Panc1 (cell line): ENCODE measurements at regions not wholly inside any gene's neighbourhood (a gene's known extent, or its start where the extent isn't known, plus 50 kb on each side); places are given as distances from the start of the nearest gene placed in this dataset.

Experiments
- ATAC-seq: fragments of 200-7000 bp; cut with Tn5 transposase; 2 replicates; pipeline ENCODE4 v1.9.1; 2020; ENCODE audit warnings: mild to moderate bottlenecking, moderate library complexity
- BruUV-seq: library from RNA; stranded (reverse); fragments of 400-500 nt; replicated peaks from 2 replicates; lab custom pipeline; 2021; lab: Mats Ljungman, UMichigan
- CTCF ChIA-PET: fragments of 300-600 bp; sonication (Branson Sonifier 250); formaldehyde crosslinking; loops from one replicate; lab custom pipeline; 2022; ENCODE audit warnings: antibody characterized with exemption; lab: Charles Lee
- POLR2A ChIA-PET: fragments of 300-600 bp; sonication (Branson Sonifier 250); formaldehyde crosslinking; loops from one replicate; lab custom pipeline; 2022; ENCODE audit warnings: antibody characterized with exemption; lab: Charles Lee
- DNase-seq: peaks from one replicate; pipeline ENCODE4 v3.0.0-alpha.2; 2010; ENCODE audit warnings: low read depth, low spot score
- H3K27ac ChIP-seq: 2 replicates; pipeline ENCODE4 v1.5.1; 2011; ENCODE audit warnings: mild to moderate bottlenecking, low read length, inconsistent platforms
- H3K27me3 ChIP-seq: fragments of 200-500 bp; sonication (Bioruptor generic); 2 replicates; pipeline ENCODE4 v1.6.0; 2014; ENCODE audit warnings: low read length, inconsistent platforms; ENCODE audit not compliant: control insufficient read depth, insufficient read depth
- H3K36me3 ChIP-seq: fragments of 200-500 bp; sonication (Bioruptor generic); 2 replicates; pipeline ENCODE4 v1.5.1; 2014; ENCODE audit warnings: inconsistent platforms, mild to moderate bottlenecking, low read length, moderate library complexity; ENCODE audit not compliant: control insufficient read depth, insufficient read depth
- H3K4me1 ChIP-seq: 2 replicates; pipeline ENCODE4 v1.5.1; 2011; ENCODE audit warnings: inconsistent platforms, mild to moderate bottlenecking, low read length, moderate library complexity; ENCODE audit not compliant: control insufficient read depth, insufficient read depth
- H3K4me3 ChIP-seq, 2 experiments: 2 replicates each; pipeline ENCODE4 v1.5.1; 2011 to 2012; ENCODE audit warnings: low read depth in 2 of 2, low read length in 2 of 2, mild to moderate bottlenecking in 2 of 2, inconsistent platforms in 1 of 2, moderate library complexity in 1 of 2
- H3K9me3 ChIP-seq: fragments of 200-500 bp; sonication (Bioruptor generic); 2 replicates; pipeline ENCODE4 v1.5.1; 2014; ENCODE audit warnings: low read depth, mild to moderate bottlenecking, inconsistent platforms, low read length, moderate library complexity; ENCODE audit not compliant: control insufficient read depth, insufficient read depth
- POLR2AphosphoS5 ChIP-seq: IDR thresholded peaks from 2 replicates; pipeline ENCODE4 v1.6.1; 2012; ENCODE audit warnings: mild to moderate bottlenecking, low read depth, low read length, moderate library complexity
- SIN3A ChIP-seq: IDR thresholded peaks from 2 replicates; pipeline ENCODE4 v1.6.1; 2012; ENCODE audit warnings: low read depth, mild to moderate bottlenecking, low read length, moderate library complexity, borderline replicate concordance; ENCODE audit not compliant: insufficient read depth
- TCF7L2 ChIP-seq: IDR thresholded peaks from 2 replicates; pipeline ENCODE4 v1.6.1; 2011; ENCODE audit warnings: mild to moderate bottlenecking, low read depth, low read length, inconsistent platforms
- in situ Hi-C: cut with HindIII; loops from 2 replicates; pipeline ENCODE4 v1.10.0; 2016; ENCODE audit warnings: low sequenced_read_pairs, low pct_unique_long_range_greater_than_20kb
- intact Hi-C: fragments of 100-400 bp; cut with micrococcal nuclease; formaldehyde crosslinking; loops from one replicate; pipeline ENCODE4 v1.10.0; 2022; ENCODE audit not compliant: unreplicated experiment
- TF ChIP-seq, protein P1 (sequence below), 2 experiments: IDR thresholded peaks; 2 replicates each; pipeline ENCODE4 v1.6.1; 2011 to 2012; ENCODE audit warnings: low read depth in 2 of 2, control low read depth in 1 of 2, low read length in 1 of 2, mild to moderate bottlenecking in 1 of 2, moderate library complexity in 1 of 2; ENCODE audit not compliant: insufficient read depth in 1 of 2
- TF ChIP-seq, protein P2 (sequence below): fragments of 450-650 bp; IDR thresholded peaks from 2 replicates; pipeline ENCODE4 v1.5.1; 2017; ENCODE audit warnings: mild to moderate bottlenecking

DNA sequence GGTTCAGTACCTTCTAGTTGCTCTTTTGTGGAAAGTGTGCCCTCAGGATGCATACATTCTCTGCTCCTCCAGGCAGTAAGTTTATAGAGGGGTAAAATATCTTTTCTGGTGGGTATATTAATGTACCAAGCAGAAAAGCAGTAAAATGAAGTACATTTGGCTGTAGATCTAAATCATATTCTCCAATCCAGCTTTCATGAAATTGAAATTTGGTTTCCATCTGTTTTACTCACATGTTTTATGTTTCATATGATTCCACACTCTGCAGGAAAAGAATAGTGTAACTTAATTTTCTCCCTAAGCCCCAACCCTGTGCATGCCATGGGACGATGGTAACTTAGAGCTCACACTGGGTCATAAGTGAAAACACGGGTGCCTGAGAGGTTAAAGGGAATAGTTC lies 172.3 kb downstream of the AKAIN1 start:
- Histone ChIP-seq H3K36me3 (no peaks in the 10 kb centered on the region), H3K4me1 (no peaks in the 10 kb centered on the region), H3K27ac (no peak overlapping the region), H3K4me3 (no peak overlapping the region), H3K9me3 (no peaks in the 10 kb centered on the region), H3K27me3 (no peaks in the 10 kb centered on the region)
- ATAC-seq (no peak), DNase-seq (no peak)
- intact Hi-C loops (no loop called here), in situ Hi-C loops (no loop called here)
- TF ChIP-seq, protein P1, sequence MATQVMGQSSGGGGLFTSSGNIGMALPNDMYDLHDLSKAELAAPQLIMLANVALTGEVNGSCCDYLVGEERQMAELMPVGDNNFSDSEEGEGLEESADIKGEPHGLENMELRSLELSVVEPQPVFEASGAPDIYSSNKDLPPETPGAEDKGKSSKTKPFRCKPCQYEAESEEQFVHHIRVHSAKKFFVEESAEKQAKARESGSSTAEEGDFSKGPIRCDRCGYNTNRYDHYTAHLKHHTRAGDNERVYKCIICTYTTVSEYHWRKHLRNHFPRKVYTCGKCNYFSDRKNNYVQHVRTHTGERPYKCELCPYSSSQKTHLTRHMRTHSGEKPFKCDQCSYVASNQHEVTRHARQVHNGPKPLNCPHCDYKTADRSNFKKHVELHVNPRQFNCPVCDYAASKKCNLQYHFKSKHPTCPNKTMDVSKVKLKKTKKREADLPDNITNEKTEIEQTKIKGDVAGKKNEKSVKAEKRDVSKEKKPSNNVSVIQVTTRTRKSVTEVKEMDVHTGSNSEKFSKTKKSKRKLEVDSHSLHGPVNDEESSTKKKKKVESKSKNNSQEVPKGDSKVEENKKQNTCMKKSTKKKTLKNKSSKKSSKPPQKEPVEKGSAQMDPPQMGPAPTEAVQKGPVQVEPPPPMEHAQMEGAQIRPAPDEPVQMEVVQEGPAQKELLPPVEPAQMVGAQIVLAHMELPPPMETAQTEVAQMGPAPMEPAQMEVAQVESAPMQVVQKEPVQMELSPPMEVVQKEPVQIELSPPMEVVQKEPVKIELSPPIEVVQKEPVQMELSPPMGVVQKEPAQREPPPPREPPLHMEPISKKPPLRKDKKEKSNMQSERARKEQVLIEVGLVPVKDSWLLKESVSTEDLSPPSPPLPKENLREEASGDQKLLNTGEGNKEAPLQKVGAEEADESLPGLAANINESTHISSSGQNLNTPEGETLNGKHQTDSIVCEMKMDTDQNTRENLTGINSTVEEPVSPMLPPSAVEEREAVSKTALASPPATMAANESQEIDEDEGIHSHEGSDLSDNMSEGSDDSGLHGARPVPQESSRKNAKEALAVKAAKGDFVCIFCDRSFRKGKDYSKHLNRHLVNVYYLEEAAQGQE (IDR thresholded peaks at IDR 0.05; ENCODE audit: insufficient read depth in 1 of 2, low read depth in 2 of 2, low read length in 1 of 2), result no peak
- TF ChIP-seq SIN3A (no peak), POLR2AphosphoS5 (no peak), TCF7L2 (no peak)
- TF ChIP-seq, protein P2, sequence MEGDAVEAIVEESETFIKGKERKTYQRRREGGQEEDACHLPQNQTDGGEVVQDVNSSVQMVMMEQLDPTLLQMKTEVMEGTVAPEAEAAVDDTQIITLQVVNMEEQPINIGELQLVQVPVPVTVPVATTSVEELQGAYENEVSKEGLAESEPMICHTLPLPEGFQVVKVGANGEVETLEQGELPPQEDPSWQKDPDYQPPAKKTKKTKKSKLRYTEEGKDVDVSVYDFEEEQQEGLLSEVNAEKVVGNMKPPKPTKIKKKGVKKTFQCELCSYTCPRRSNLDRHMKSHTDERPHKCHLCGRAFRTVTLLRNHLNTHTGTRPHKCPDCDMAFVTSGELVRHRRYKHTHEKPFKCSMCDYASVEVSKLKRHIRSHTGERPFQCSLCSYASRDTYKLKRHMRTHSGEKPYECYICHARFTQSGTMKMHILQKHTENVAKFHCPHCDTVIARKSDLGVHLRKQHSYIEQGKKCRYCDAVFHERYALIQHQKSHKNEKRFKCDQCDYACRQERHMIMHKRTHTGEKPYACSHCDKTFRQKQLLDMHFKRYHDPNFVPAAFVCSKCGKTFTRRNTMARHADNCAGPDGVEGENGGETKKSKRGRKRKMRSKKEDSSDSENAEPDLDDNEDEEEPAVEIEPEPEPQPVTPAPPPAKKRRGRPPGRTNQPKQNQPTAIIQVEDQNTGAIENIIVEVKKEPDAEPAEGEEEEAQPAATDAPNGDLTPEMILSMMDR, result no peak
- POLR2A ChIA-PET, result no interaction called here
- CTCF ChIA-PET, result no interaction called here
- no TSS peak for BruUV-seq

DNA sequence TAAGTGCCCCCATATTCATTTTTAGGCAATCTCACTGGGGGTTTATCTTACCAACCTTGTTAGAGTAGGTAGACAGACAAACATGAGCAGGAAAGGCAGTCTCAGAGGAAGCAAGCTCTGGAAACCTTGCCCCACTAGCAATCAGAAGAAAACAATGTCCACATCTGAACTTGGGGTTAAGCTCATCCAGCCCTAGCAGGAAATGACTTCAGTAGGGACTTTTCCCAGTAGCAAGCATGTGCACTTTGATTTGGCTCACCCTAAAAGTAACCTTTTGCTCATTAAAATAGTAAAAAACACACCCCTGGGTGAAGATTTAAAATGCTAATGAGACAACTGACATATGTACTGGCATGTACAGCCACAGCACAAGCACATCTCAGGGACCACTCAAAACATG lies 175.5 kb downstream of the AKAIN1 start:
- Histone ChIP-seq H3K4me3 (no peak overlapping the region), H3K27me3 (no peaks in the 10 kb centered on the region), H3K4me1 (no peaks in the 10 kb centered on the region), H3K36me3 (no peaks in the 10 kb centered on the region), H3K27ac (no peak overlapping the region), H3K9me3 (no peaks in the 10 kb centered on the region)
- no peak for TF ChIP-seq SIN3A
- TF ChIP-seq, protein P2, result no peak
- no peak for TF ChIP-seq TCF7L2
- TF ChIP-seq, protein P1 (IDR thresholded peaks at IDR 0.05; ENCODE audit: insufficient read depth in 1 of 2, low read depth in 2 of 2, low read length in 1 of 2), result no peak
- no peak for TF ChIP-seq POLR2AphosphoS5
- DNase-seq (no peak), ATAC-seq (no peak)
- ChIA-PET POLR2A (no interaction called here), CTCF (no interaction called here)
- no TSS peak for BruUV-seq
- in situ Hi-C loops (no loop called here), intact Hi-C loops (no loop called here)
